ENCODE measurements at regions not wholly inside any gene's neighbourhood (a gene's known extent, or its start where the extent isn't known, plus 50 kb on each side); places are given as distances from the start of the nearest gene placed in this dataset.

GRCh38 chr1:157418659-157419058 is 133.7 kb downstream of the FCRL5 start:
- peaks cover 11 to 20% of the 10 kb centered on the region in 2 donors for H3K27me3 Mint-ChIP-seq
- POLR2A ChIA-PET: no interaction called here
- H3K4me3 ChIP-seq (ENCODE audit: low read length): no peak overlapping the region
- no peak overlapping the region for H3K27ac ChIP-seq (ENCODE audit: low read depth, low read length)
- no peaks in the 10 kb centered on the region for H3K4me1 Mint-ChIP-seq
- no peak overlapping the region for H3K4me3 Mint-ChIP-seq
- H3K4me1 ChIP-seq (ENCODE audit: insufficient read depth, low read length): no peaks in the 10 kb centered on the region
- no peak overlapping the region for H3K27ac Mint-ChIP-seq
- CTCF ChIA-PET: no interaction called here
- H3K9me3 Mint-ChIP-seq: no peaks in the 10 kb centered on the region
- peaks cover 4% of the 10 kb centered on the region for H3K27me3 ChIP-seq (ENCODE audit: insufficient read depth, low read length, poor library complexity, severe bottlenecking)
- no peaks in the 10 kb centered on the region for H3K9me3 ChIP-seq (ENCODE audit: low read length)
- no peaks in the 10 kb centered on the region for H3K36me3 ChIP-seq (ENCODE audit: insufficient read depth, low read length)
- DNase-seq: no peak
- H3K36me3 Mint-ChIP-seq: no peaks in the 10 kb centered on the region

DNA sequence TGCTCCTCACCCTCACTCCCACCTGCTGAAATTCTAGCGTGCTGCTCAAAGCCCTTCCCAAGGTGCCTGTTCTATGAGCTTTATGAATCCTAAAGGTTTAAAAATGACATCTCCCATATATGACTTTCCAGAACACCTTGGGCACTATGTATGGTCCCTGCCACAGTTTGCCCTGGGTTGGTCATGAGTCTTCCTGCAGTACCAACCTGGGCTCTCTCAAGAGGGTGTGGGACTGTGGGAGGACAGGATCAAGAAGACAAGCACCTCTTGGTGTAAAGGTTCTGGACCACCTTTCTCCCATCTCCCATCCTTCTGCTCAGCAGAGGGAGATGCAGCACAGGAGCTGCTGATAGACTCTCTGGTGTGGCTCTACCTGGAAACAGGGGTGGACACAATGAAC is 134.1 kb downstream of the FCRL5 start:
- no peaks in the 10 kb centered on the region for H3K36me3 Mint-ChIP-seq

GRCh38 chr1:157415661-157416060 is 136.7 kb downstream of the FCRL5 start:
- peaks cover 4% of the 10 kb centered on the region for H3K27me3 ChIP-seq (ENCODE audit: insufficient read depth, low read length, poor library complexity, severe bottlenecking)
- no peaks in the 10 kb centered on the region for H3K4me1 Mint-ChIP-seq
- no peak overlapping the region for H3K27ac Mint-ChIP-seq
- CTCF ChIA-PET: no interaction called here
- no peaks in the 10 kb centered on the region for H3K36me3 Mint-ChIP-seq
- H3K27me3 Mint-ChIP-seq: peaks cover 11 to 30% of the 10 kb centered on the region in 2 donors
- no peaks in the 10 kb centered on the region for H3K9me3 ChIP-seq (ENCODE audit: low read length)
- H3K27ac ChIP-seq (ENCODE audit: low read depth, low read length): no peak overlapping the region
- H3K4me3 Mint-ChIP-seq: no peak overlapping the region
- no peak overlapping the region for H3K4me3 ChIP-seq (ENCODE audit: low read length)
- no peak for DNase-seq
- POLR2A ChIA-PET: no interaction called here
- H3K36me3 ChIP-seq (ENCODE audit: insufficient read depth, low read length): no peaks in the 10 kb centered on the region
- no peaks in the 10 kb centered on the region for H3K4me1 ChIP-seq (ENCODE audit: insufficient read depth, low read length)
- H3K9me3 Mint-ChIP-seq: no peaks in the 10 kb centered on the region

More for the DNA sequence above, 134.1 kb downstream of the FCRL5 start:
- no peaks in the 10 kb centered on the region for H3K4me1 Mint-ChIP-seq
- peaks cover 4% of the 10 kb centered on the region for H3K27me3 ChIP-seq (ENCODE audit: insufficient read depth, low read length, poor library complexity, severe bottlenecking)
- H3K36me3 ChIP-seq (ENCODE audit: insufficient read depth, low read length): no peaks in the 10 kb centered on the region
- H3K4me3 ChIP-seq (ENCODE audit: low read length): no peak overlapping the region
- H3K9me3 Mint-ChIP-seq: no peaks in the 10 kb centered on the region
- H3K4me1 ChIP-seq (ENCODE audit: insufficient read depth, low read length): no peaks in the 10 kb centered on the region
- H3K27ac ChIP-seq (ENCODE audit: low read depth, low read length): no peak overlapping the region
- CTCF ChIA-PET: no interaction called here
- POLR2A ChIA-PET: no interaction called here
- no peaks in the 10 kb centered on the region for H3K9me3 ChIP-seq (ENCODE audit: low read length)
- peaks cover 11 to 20% of the 10 kb centered on the region in 2 donors for H3K27me3 Mint-ChIP-seq
- no peak overlapping the region for H3K27ac Mint-ChIP-seq
- H3K4me3 Mint-ChIP-seq: no peak overlapping the region
- DNase-seq: no peak

DNA sequence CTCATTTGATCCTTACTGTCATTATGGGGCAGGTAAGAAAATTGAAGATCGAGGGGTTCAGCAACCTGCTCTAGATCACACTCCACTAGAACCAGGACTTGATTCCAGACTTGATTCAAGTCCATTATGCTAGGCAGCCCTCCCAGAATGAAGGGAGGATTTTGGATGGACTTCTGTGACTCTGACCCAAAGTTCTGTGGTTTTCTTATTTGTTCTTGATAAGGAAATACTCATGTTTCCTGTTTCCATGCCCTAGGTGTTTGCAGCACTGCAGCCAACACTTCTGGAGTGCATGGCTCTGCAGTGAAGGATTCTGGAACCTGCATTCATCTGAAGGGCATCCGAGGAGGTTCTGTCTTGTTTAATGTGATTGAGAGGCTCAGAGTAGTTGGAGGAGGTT is 140.0 kb downstream of the FCRL5 start:
- no peak overlapping the region for H3K4me3 Mint-ChIP-seq
- Histone ChIP-seq H3K27ac (ENCODE audit: low read depth, low read length) (no peak overlapping the region), H3K4me1 (ENCODE audit: insufficient read depth, low read length) (no peaks in the 10 kb centered on the region), H3K4me3 (ENCODE audit: low read length) (no peak overlapping the region), H3K27me3 (ENCODE audit: insufficient read depth, low read length, poor library complexity, severe bottlenecking) (peaks cover under 1% of the 10 kb centered on the region), H3K36me3 (ENCODE audit: insufficient read depth, low read length) (no peaks in the 10 kb centered on the region), H3K9me3 (ENCODE audit: low read length) (no peaks in the 10 kb centered on the region)
- no peaks in the 10 kb centered on the region for H3K4me1 Mint-ChIP-seq
- CTCF ChIA-PET: no interaction called here
- H3K9me3 Mint-ChIP-seq: no peaks in the 10 kb centered on the region
- no peak for DNase-seq
- POLR2A ChIA-PET: no interaction called here
- no peak overlapping the region for H3K27ac Mint-ChIP-seq
- H3K36me3 Mint-ChIP-seq: no peaks in the 10 kb centered on the region
- peaks cover 13 to 24% of the 10 kb centered on the region in 2 donors for H3K27me3 Mint-ChIP-seq

GRCh38 chr1:157411769-157412168 is 140.5 kb downstream of the FCRL5 start:
- Mint-ChIP-seq H3K9me3 (no peaks in the 10 kb centered on the region), H3K4me1 (no peaks in the 10 kb centered on the region), H3K4me3 (peak overlapping the region in 1 of 7 donors; percentile 6), H3K36me3 (no peaks in the 10 kb centered on the region), H3K27ac (no peak overlapping the region), H3K27me3 (peaks cover 13 to 24% of the 10 kb centered on the region in 2 donors)
- no peaks in the 10 kb centered on the region for H3K27me3 ChIP-seq (ENCODE audit: insufficient read depth, low read length, poor library complexity, severe bottlenecking)
- H3K4me3 ChIP-seq (ENCODE audit: low read length): no peak overlapping the region
- H3K4me1 ChIP-seq (ENCODE audit: insufficient read depth, low read length): no peaks in the 10 kb centered on the region
- H3K27ac ChIP-seq (ENCODE audit: low read depth, low read length): no peak overlapping the region
- no peaks in the 10 kb centered on the region for H3K36me3 ChIP-seq (ENCODE audit: insufficient read depth, low read length)
- H3K9me3 ChIP-seq (ENCODE audit: low read length): no peaks in the 10 kb centered on the region
- no peak for DNase-seq
- CTCF ChIA-PET: no interaction called here
- POLR2A ChIA-PET: no interaction called here

GRCh38 chr1:157411064-157411463 is 141.3 kb downstream of the FCRL5 start:
- H3K9me3 Mint-ChIP-seq: no peaks in the 10 kb centered on the region
- ChIA-PET CTCF (no interaction called here), POLR2A (no interaction called here)
- Histone ChIP-seq H3K4me3 (ENCODE audit: low read length) (no peak overlapping the region), H3K4me1 (ENCODE audit: insufficient read depth, low read length) (no peaks in the 10 kb centered on the region), H3K36me3 (ENCODE audit: insufficient read depth, low read length) (no peaks in the 10 kb centered on the region), H3K9me3 (ENCODE audit: low read length) (no peaks in the 10 kb centered on the region), H3K27ac (ENCODE audit: low read depth, low read length) (no peak overlapping the region), H3K27me3 (ENCODE audit: insufficient read depth, low read length, poor library complexity, severe bottlenecking) (no peaks in the 10 kb centered on the region)
- H3K27ac Mint-ChIP-seq: no peak overlapping the region
- no peak overlapping the region for H3K4me3 Mint-ChIP-seq
- H3K4me1 Mint-ChIP-seq: no peaks in the 10 kb centered on the region
- H3K36me3 Mint-ChIP-seq: no peaks in the 10 kb centered on the region
- no peak for DNase-seq
- peaks cover 9 to 19% of the 10 kb centered on the region in 2 donors for H3K27me3 Mint-ChIP-seq

DNA sequence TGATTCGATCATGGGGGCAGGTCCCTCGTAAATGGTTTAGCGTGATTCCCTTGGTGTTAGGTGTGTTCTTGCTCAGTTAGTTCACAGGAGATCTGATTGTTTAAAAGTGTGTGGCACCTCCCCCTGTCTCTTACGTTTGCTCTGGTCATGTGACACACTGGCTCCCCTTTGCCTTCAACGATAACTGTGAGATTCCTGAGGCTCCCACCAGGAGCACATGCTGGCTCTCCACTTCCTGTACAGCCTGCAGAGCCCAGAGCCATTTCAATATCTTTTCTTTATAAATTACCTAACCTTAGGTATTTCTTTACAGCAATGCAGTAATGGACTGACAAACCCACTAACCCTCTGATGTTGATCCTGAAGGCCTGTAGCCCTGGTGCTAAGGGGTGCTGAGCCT is 141.9 kb downstream of the FCRL5 start:
- Mint-ChIP-seq H3K27ac (no peak overlapping the region), H3K4me3 (no peak overlapping the region), H3K27me3 (peaks cover 6 to 15% of the 10 kb centered on the region in 2 donors), H3K4me1 (no peaks in the 10 kb centered on the region), H3K36me3 (no peaks in the 10 kb centered on the region), H3K9me3 (no peaks in the 10 kb centered on the region)
- no peak for DNase-seq
- POLR2A ChIA-PET: no interaction called here
- H3K36me3 ChIP-seq (ENCODE audit: insufficient read depth, low read length): no peaks in the 10 kb centered on the region
- no peak overlapping the region for H3K4me3 ChIP-seq (ENCODE audit: low read length)
- no peaks in the 10 kb centered on the region for H3K4me1 ChIP-seq (ENCODE audit: insufficient read depth, low read length)
- no peaks in the 10 kb centered on the region for H3K27me3 ChIP-seq (ENCODE audit: insufficient read depth, low read length, poor library complexity, severe bottlenecking)
- CTCF ChIA-PET: no interaction called here
- H3K27ac ChIP-seq (ENCODE audit: low read depth, low read length): no peak overlapping the region
- H3K9me3 ChIP-seq (ENCODE audit: low read length): no peaks in the 10 kb centered on the region

GRCh38 chr1:157409927-157410326 is 142.4 kb downstream of the FCRL5 start:
- H3K4me1 ChIP-seq (ENCODE audit: insufficient read depth, low read length): no peaks in the 10 kb centered on the region
- ChIA-PET CTCF (no interaction called here), POLR2A (no interaction called here)
- H3K27ac ChIP-seq (ENCODE audit: low read depth, low read length): no peak overlapping the region
- Mint-ChIP-seq H3K36me3 (no peaks in the 10 kb centered on the region), H3K9me3 (no peaks in the 10 kb centered on the region), H3K27ac (no peak overlapping the region), H3K27me3 (peaks cover 6 to 12% of the 10 kb centered on the region in 2 donors), H3K4me1 (no peaks in the 10 kb centered on the region), H3K4me3 (no peak overlapping the region)
- H3K36me3 ChIP-seq (ENCODE audit: insufficient read depth, low read length): no peaks in the 10 kb centered on the region
- no peak overlapping the region for H3K4me3 ChIP-seq (ENCODE audit: low read length)
- H3K9me3 ChIP-seq (ENCODE audit: low read length): no peaks in the 10 kb centered on the region
- no peak for DNase-seq
- H3K27me3 ChIP-seq (ENCODE audit: insufficient read depth, low read length, poor library complexity, severe bottlenecking): no peaks in the 10 kb centered on the region

- Histone ChIP-seq H3K9me3 (ENCODE audit: low read length) (no peaks in the 10 kb centered on the region), H3K4me1 (ENCODE audit: insufficient read depth, low read length) (no peaks in the 10 kb centered on the region), H3K27ac (ENCODE audit: low read depth, low read length) (peak overlapping the region; percentile 7), H3K36me3 (ENCODE audit: insufficient read depth, low read length) (no peaks in the 10 kb centered on the region), H3K4me3 (ENCODE audit: low read length) (no peak overlapping the region), H3K27me3 (ENCODE audit: insufficient read depth, low read length, poor library complexity, severe bottlenecking) (no peaks in the 10 kb centered on the region)
- H3K4me3 Mint-ChIP-seq: no peak overlapping the region
- H3K27me3 Mint-ChIP-seq: peaks cover 7 to 14% of the 10 kb centered on the region in 2 donors
- H3K4me1 Mint-ChIP-seq: no peaks in the 10 kb centered on the region
- no peak overlapping the region for H3K27ac Mint-ChIP-seq
- ChIA-PET POLR2A (no interaction called here), CTCF (no interaction called here)
- no peaks in the 10 kb centered on the region for H3K36me3 Mint-ChIP-seq
- no peak for DNase-seq
- no peaks in the 10 kb centered on the region for H3K9me3 Mint-ChIP-seq
Measured at GRCh38 chr1:157407917-157408525, 144.3 kb downstream of the FCRL5 start.

Data from CD8-positive, alpha-beta memory T cell (primary cell).